Suprapubic skin (tissue), 4 donors: ENCODE measurements at regions not wholly inside any gene's neighbourhood (a gene's known extent, or its start where the extent isn't known, plus 50 kb on each side); places are given as distances from the start of the nearest gene placed in this dataset.

Experiments used
- DNase-seq, 2 donors: peaks; one replicate each; pipeline ENCODE4 v3.0.0-alpha.2; 2019; ENCODE audit warnings: low spot score in 2 of 2
- H3K27ac ChIP-seq: fragments of 200-600 bp; sonication (generic); one replicate; pipeline ENCODE4 v1.5.1; 2019
- H3K27me3 ChIP-seq: fragments of 200-600 bp; sonication (generic); one replicate; pipeline ENCODE4 v1.5.1; 2019
- H3K36me3 ChIP-seq: fragments of 200-600 bp; sonication (generic); one replicate; pipeline ENCODE4 v1.5.1; 2019
- H3K4me1 ChIP-seq: fragments of 200-600 bp; sonication (generic); one replicate; pipeline ENCODE4 v1.5.1; 2019
- H3K4me3 ChIP-seq: fragments of 200-600 bp; sonication (generic); one replicate; pipeline ENCODE4 v1.5.1; 2019; ENCODE audit warnings: mild to moderate bottlenecking
- H3K9me3 ChIP-seq: fragments of 200-600 bp; sonication (generic); one replicate; pipeline ENCODE4 v1.5.1; 2019
- EP300 ChIP-seq: sonication (generic); formaldehyde crosslinking; IDR thresholded peaks from one replicate; pipeline ENCODE4 v1.6.1; 2017; ENCODE audit warnings: antibody characterized with exemption
- POLR2A ChIP-seq, 2 donors: fragments of 450-650 bp; IDR thresholded peaks; one replicate each; pipeline ENCODE4 v1.6.1; 2017; ENCODE audit warnings: antibody characterized with exemption in 2 of 2, mild to moderate bottlenecking in 2 of 2, moderate library complexity in 2 of 2
- POLR2AphosphoS5 ChIP-seq, 3 donors: sonication (generic); formaldehyde crosslinking; IDR thresholded peaks; one replicate each; pipeline ENCODE4 v1.6.1; 2017; ENCODE audit warnings: antibody characterized with exemption in 3 of 3
- WGBS: methylation state at CpG from one replicate; pipeline ENCODE4 v1.1.5; 2018; 5-methylcytosine and 5-hydroxymethylcytosine counted together
- TF ChIP-seq, protein P1 (sequence below), 2 donors: fragments of 200-600 bp in 1 of 2; fragments of 450-650 bp in 1 of 2; sonication (generic) in 1 of 2; IDR thresholded peaks; one replicate each; pipeline ENCODE4 v1.5.1; 2016 to 2019; ENCODE audit warnings: antibody characterized with exemption in 2 of 2, mild to moderate bottlenecking in 1 of 2, moderate library complexity in 1 of 2

DNA sequence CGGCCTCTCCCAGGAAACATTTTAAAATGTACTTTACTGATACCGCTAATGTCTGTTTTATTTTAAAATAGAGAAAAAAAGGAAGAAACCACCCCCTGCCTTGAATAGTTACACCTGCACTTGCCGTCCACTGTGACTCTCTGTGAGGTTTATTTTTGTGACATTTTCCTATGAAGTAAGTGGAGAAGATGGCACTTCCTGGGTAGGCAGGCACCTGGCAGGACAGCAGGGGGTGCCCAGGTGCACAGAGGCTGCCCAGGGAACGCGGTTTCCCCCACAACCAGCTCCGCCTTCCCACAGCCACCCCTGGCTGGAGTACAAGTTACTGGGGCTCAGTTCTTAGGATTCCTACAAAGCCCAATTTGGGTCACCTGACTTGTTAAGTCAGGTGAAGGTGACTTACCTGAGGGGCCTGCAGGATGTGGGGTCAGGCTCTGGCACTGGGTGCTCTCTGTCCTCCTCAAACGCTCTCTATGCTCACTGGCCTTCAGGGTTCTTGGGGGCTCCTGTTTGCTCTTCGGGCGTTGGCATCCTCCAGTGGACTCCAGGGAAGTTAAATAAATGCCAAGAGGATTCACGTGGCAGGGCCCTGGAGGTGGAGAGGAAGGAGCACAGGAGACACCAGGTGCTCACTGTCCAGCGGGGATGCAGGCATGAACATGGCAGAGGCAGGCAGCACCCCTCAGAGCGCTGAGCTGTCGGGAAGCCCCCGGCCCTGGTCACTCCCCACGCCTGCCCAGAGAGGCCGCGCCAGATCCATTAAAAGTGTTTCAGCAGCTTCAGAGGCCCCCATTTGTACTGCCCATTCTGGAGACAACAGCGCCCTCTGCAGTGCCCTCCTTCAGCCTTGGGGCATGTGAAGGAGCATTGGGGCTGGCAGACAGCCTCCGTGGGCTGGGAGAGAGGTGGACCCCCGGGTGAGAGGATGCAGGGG is 1021.2 kb downstream of the TBC1D22A start:
- Histone ChIP-seq H3K27ac (no peak overlapping the region), H3K4me3 (no peak overlapping the region), H3K9me3 (no peaks in the 10 kb centered on the region), H3K36me3 (no peaks in the 10 kb centered on the region), H3K27me3 (peaks cover 15% of the 10 kb centered on the region), H3K4me1 (no peaks in the 10 kb centered on the region)
- 88% methylated on average over 17 of the region's 20 CpGs for WGBS
- DNase-seq, result no peak
- TF ChIP-seq EP300 (no peak), POLR2A (IDR thresholded peaks at IDR 0.05) (no peak), POLR2AphosphoS5 (IDR thresholded peaks at IDR 0.05) (no peak)
- TF ChIP-seq, protein P1, sequence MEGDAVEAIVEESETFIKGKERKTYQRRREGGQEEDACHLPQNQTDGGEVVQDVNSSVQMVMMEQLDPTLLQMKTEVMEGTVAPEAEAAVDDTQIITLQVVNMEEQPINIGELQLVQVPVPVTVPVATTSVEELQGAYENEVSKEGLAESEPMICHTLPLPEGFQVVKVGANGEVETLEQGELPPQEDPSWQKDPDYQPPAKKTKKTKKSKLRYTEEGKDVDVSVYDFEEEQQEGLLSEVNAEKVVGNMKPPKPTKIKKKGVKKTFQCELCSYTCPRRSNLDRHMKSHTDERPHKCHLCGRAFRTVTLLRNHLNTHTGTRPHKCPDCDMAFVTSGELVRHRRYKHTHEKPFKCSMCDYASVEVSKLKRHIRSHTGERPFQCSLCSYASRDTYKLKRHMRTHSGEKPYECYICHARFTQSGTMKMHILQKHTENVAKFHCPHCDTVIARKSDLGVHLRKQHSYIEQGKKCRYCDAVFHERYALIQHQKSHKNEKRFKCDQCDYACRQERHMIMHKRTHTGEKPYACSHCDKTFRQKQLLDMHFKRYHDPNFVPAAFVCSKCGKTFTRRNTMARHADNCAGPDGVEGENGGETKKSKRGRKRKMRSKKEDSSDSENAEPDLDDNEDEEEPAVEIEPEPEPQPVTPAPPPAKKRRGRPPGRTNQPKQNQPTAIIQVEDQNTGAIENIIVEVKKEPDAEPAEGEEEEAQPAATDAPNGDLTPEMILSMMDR (IDR thresholded peaks at IDR 0.05), result no peak

DNA sequence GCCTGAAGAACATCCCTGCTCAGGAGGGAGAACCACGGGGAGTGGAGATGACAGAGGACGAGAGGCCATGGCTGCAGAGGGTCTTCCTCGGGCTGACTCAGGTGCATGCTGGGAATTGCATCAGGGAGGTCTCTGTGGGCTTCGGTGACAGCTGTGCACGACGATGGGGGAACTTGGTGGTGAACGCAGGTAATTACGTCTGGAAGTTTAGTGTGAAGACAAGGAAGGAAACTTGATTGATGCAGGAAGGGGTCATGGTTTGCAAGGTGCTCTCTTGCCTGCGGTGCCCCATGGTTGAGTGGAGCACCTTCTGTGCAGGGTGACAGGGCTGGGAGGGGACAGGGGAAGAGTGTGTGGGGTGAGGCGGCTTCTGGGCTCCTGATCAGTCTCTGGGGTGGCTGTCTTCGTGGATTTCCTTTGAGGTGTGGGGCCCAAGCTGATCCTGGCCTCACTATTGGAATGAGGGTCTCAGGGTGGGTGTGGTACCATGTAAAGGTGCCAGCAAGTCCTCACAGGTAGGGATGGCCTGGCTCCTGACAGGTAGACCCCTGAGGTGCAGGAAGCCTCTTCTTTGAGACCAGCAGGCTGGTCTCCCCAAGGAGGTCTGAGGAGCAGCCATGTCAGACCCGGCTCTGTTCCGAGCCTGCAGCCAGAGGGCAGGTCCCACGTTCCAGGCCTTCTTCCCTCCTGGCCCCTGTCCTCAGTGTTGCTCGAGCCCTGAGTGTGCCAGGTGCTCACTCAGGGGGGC is 1020.1 kb downstream of the TBC1D22A start:
- TF ChIP-seq, protein P1 (IDR thresholded peaks at IDR 0.05), result no peak
- TF ChIP-seq EP300 (no peak), POLR2A (IDR thresholded peaks at IDR 0.05) (no peak), POLR2AphosphoS5 (IDR thresholded peaks at IDR 0.05) (no peak)
- Histone ChIP-seq H3K4me1 (no peaks in the 10 kb centered on the region), H3K4me3 (no peak overlapping the region), H3K9me3 (no peaks in the 10 kb centered on the region), H3K27ac (no peak overlapping the region), H3K36me3 (no peaks in the 10 kb centered on the region), H3K27me3 (peaks cover 15% of the 10 kb centered on the region)
- 89% methylated on average over 13 of the region's 15 CpGs for WGBS
- no peak for DNase-seq

DNA sequence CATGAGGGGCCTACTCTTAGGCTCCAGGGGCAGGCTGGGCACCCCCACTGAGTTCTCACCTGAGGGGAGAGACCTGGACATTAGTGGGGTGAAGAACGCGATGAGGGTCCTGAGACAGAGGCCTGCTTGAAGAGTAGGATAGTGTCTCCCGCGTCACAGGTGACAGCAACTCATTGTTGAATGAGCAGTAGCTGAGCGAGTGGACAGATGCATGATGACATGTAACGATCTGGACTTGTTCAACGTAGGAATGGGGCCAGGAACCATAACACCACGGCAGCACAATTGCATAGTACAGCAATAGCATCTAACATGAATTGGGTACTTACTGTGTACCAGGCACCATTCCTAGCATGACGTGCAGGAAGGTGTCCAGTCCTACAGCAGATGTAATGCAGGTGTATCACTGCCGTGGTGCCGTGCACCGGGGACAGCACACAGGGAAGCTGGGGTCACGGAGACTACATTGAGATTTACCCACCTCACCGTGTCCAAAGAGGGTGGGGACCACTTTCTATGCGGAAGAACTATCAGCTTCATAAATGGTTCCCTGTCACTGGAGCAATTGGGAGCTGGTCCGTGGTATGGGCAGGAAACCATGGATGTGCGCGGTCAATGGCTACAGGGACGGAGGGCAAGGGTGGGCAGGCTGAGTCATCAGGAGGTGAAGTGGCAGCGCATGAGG is 1019.1 kb downstream of the TBC1D22A start:
- Histone ChIP-seq H3K4me3 (no peak overlapping the region), H3K9me3 (no peaks in the 10 kb centered on the region), H3K36me3 (no peaks in the 10 kb centered on the region), H3K27ac (no peak overlapping the region), H3K27me3 (peaks cover 15% of the 10 kb centered on the region), H3K4me1 (no peaks in the 10 kb centered on the region)
- no peak for DNase-seq
- TF ChIP-seq EP300 (no peak), POLR2A (IDR thresholded peaks at IDR 0.05) (no peak)
- WGBS, result 92% methylated on average over 20 of the region's 20 CpGs

DNA sequence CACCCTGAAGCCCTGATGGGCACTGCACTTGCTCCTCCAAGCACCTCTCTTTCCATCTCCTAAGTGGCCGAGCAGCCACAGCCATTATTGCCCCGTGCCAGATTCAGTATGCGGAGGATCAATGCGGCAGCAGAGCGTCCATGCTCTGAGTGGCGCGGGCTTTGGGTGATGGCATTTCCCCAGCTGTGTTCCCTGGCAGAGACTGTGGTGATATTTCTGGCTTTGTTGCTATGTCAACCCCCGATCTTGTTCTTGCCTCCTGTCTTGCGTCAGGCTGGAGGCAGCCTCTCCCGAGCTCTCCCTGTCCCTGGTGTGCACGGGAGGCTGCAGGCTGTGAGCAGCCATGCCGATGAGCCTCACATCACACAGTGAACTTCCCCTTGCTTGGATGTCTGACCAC is 1018.6 kb downstream of the TBC1D22A start:
- no peaks in the 10 kb centered on the region for H3K36me3 ChIP-seq
- TF ChIP-seq, protein P1 (IDR thresholded peaks at IDR 0.05), result no peak
- TF ChIP-seq POLR2AphosphoS5 (IDR thresholded peaks at IDR 0.05) (no peak), POLR2A (IDR thresholded peaks at IDR 0.05) (no peak), EP300 (no peak)
- H3K27me3 ChIP-seq, result peaks cover 15% of the 10 kb centered on the region
- H3K9me3 ChIP-seq, result no peaks in the 10 kb centered on the region
- 93% methylated on average over 12 of the region's 12 CpGs for WGBS
- H3K4me1 ChIP-seq, result no peaks in the 10 kb centered on the region
- H3K4me3 ChIP-seq, result no peak overlapping the region
- DNase-seq, result no peak
- H3K27ac ChIP-seq, result no peak overlapping the region

GRCh38 chr22:47780281-47780875 is 1017.9 kb downstream of the TBC1D22A start:
- no peak for TF ChIP-seq POLR2A (IDR thresholded peaks at IDR 0.05)
- no peak for TF ChIP-seq EP300
- TF ChIP-seq, protein P1 (IDR thresholded peaks at IDR 0.05), result no peak
- no peak for TF ChIP-seq POLR2AphosphoS5 (IDR thresholded peaks at IDR 0.05)
- H3K4me1 ChIP-seq, result no peaks in the 10 kb centered on the region
- H3K36me3 ChIP-seq, result no peaks in the 10 kb centered on the region
- H3K27me3 ChIP-seq, result peaks cover 15% of the 10 kb centered on the region
- H3K9me3 ChIP-seq, result no peaks in the 10 kb centered on the region
- H3K27ac ChIP-seq, result no peak overlapping the region
- 94% methylated on average over 12 of the region's 14 CpGs for WGBS
- no peak for DNase-seq
- no peak overlapping the region for H3K4me3 ChIP-seq
